ENCODE measurements at regions not wholly inside any gene's neighbourhood (a gene's known extent, or its start where the extent isn't known, plus 50 kb on each side); places are given as distances from the start of the nearest gene placed in this dataset.

- DNase-seq, result no peak
Observed at GRCh38 chr2:30310371-30310770, 79.0 kb downstream of the LBH start.

- DNase-seq, result no peak
Observed at GRCh38 chr2:30310955-30311354, 79.6 kb downstream of the LBH start.

GRCh38 chr2:30311711-30312110 is 80.4 kb downstream of the LBH start:
- DNase-seq, result no peak

GRCh38 chr2:30312916-30313315 is 81.6 kb downstream of the LBH start:
- DNase-seq, result no peak

- DNase-seq, result no peak
Observed at GRCh38 chr2:30314981-30315380, 83.6 kb downstream of the LBH start.

- DNase-seq, result no peak
Observed at GRCh38 chr2:30315391-30316063, 84.2 kb downstream of the LBH start.

- no peak for DNase-seq
Observed at GRCh38 chr2:30316408-30316807, 85.1 kb downstream of the LBH start.

- no peak for DNase-seq
Observed at GRCh38 chr2:30318987-30319782, 87.9 kb downstream of the LBH start.

GRCh38 chr2:30321466-30321865 is 90.1 kb downstream of the LBH start:
- no peak for DNase-seq

GRCh38 chr2:30323499-30323898 is 92.2 kb downstream of the LBH start:
- DNase-seq, result no peak

GRCh38 chr2:30324245-30324908 is 93.0 kb downstream of the LBH start:
- no peak for DNase-seq

- DNase-seq, result no peak
Observed at GRCh38 chr2:30325600-30326328, 94.4 kb downstream of the LBH start.

- DNase-seq, result no peak
Observed at GRCh38 chr2:30326497-30326896, 95.2 kb downstream of the LBH start.

GRCh38 chr2:30331038-30331437 is 99.7 kb downstream of the LBH start:
- no peak for DNase-seq

GRCh38 chr2:30331869-30332268 is 100.5 kb downstream of the LBH start:
- no peak for DNase-seq

GRCh38 chr2:30332791-30333453 is 101.6 kb downstream of the LBH start:
- DNase-seq, result no peak

- DNase-seq, result no peak
Observed at GRCh38 chr2:30334762-30335363, 103.5 kb downstream of the LBH start.

GRCh38 chr2:30336084-30336483 is 104.8 kb downstream of the LBH start:
- no peak for DNase-seq

- no peak for DNase-seq
Observed at GRCh38 chr2:30336978-30337841, 105.9 kb downstream of the LBH start.

- DNase-seq, result no peak
Observed at GRCh38 chr2:30338475-30338874, 107.1 kb downstream of the LBH start.

GRCh38 chr2:30339071-30339470 is 107.7 kb downstream of the LBH start:
- DNase-seq, result no peak

Measured in T1000 (cell line).